ENCODE measurements at regions not wholly inside any gene's neighbourhood (a gene's known extent, or its start where the extent isn't known, plus 50 kb on each side); places are given as distances from the start of the nearest gene placed in this dataset.
A peak's percentile ranks its signal among the peaks of the same experiment; 100 is the strongest.

DNA sequence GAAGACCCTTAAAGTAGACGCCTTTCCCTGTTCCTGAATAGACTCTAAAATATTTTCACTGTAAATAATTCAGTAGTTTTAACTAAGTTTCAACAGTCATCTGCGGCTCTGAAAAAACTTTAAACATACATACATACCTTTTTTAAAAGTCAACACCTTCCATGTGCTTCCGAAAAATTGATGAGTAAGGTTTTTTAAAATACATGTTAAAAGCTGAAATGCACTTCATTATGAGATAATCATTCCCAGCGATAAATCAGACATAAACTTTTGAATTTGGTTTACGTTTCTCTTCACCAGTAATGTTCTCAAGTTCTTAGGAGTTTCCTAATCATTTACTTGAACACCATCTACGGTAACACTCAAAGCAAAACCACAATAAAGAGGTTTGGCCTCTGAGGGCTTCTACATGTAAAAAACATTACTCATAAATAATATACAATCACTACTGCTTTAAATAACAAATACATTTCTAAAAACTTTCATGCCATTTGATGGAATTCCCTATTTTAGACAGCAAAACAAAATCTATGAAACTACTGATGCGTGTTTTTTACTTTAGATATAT, 403.5 kb downstream of the SHQ1 start:
- TF ChIP-seq Cebpa-rat (IDR thresholded peaks at IDR 0.05) = no peak
- Histone ChIP-seq H3K27ac (no peak overlapping the region), H3K9me3 (replicated peaks in 1 of 11) (peaks cover 0 to 4% (median 0%) of the 10 kb centered on the region in 11 experiments; a peak in 1 of 22 replicates), H3K4me3 (peak overlapping the region in 9 of 10 experiments; percentile 69 to 95 (median 86); a peak in 14 of 20 replicates), H4K20me1 (peaks cover 67 to 71% (median 69%) of the 10 kb centered on the region in 11 experiments), H3K4me2 (peak overlapping the region; percentile 65 to 94 (median 82); a peak in 21 of 22 replicates), H3K27me3 (no peaks in the 10 kb centered on the region), H3K4me1 (peaks cover 42 to 65% (median 57%) of the 10 kb centered on the region in 10 experiments), H3K9ac (peak overlapping the region in 4 of 11 experiments; percentile 40 to 91 (median 66); a peak in 6 of 22 replicates), H3K36me3 (peaks cover 8 to 39% (median 23%) of the 10 kb centered on the region in 11 experiments; a peak in 19 of 22 replicates)

DNA sequence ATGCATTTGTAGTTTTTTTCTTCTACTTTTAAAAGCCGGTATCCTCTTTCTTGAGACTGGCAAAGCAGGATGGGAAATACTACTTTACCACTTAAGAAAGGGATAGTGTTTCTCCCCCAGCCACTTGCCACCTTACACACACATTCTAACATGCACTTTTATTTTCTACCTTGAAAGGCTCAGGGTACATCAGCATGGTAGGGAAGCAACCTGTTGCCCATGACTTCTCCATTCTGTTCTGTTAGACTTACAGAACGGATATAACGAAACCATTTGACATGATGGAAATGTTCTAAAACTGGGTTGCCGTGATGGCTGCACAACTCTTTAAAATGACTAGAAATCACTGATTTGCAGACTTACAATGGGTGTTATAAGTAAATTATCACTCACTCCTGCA, 405.5 kb downstream of the SHQ1 start:
- no peak overlapping the region for H3K9ac ChIP-seq
- peak overlapping the region; percentile 7 to 94 (median 72); a peak in 18 of 22 replicates for H3K4me2 ChIP-seq
- H3K4me1 ChIP-seq = peaks cover 57 to 82% (median 73%) of the 10 kb centered on the region in 10 experiments
- peaks cover 28 to 59% (median 43%) of the 10 kb centered on the region in 11 experiments; a peak in 21 of 22 replicates for H3K36me3 ChIP-seq
- H3K27me3 ChIP-seq = no peaks in the 10 kb centered on the region
- no peak overlapping the region for H3K4me3 ChIP-seq
- no peak for TF ChIP-seq Cebpa-rat (IDR thresholded peaks at IDR 0.05)
- H4K20me1 ChIP-seq = peaks cover 87 to 91% (median 89%) of the 10 kb centered on the region in 11 experiments
- H3K9me3 ChIP-seq (replicated peaks in 1 of 11) = peaks cover 0 to 4% (median 0%) of the 10 kb centered on the region in 11 experiments; a peak in 1 of 22 replicates
- no peak overlapping the region for H3K27ac ChIP-seq

DNA sequence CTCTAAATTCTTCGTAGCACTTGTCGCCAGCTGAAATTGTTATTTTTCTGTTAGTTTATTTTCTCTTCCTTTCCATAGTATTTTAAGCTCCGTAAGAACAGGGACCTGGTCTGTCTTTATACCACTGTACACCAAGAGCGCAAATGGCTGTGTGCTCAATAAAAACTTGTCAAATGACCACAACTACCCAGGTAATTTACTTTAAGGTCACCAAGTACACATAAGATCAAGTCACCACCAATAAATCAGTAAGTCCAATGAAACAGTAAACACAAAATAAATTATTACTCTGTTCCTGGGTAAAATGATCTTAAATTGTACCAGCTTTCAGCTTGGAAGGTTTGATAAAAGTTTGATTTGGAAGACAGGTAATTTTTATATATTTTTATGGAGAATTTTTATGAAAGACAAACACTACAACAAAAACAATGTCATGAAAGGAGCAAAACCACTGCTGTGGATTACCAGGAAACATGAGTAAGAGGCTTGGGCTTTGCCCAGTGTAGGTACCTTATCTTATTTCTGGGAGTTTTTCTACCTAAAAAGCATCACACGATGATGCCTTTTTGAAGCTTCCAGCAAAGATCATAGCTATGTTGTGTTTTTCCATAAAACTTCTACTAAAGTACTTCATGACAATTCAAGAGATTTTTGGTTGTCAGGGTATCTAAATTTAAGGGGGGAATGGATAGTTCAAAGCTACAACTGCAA, 406.8 kb downstream of the SHQ1 start:
- H3K4me2 ChIP-seq = peak overlapping the region in 9 of 11 experiments; percentile 4 to 94 (median 19); a peak in 9 of 22 replicates
- H3K27ac ChIP-seq = no peak overlapping the region
- TF ChIP-seq Cebpa-rat (IDR thresholded peaks at IDR 0.05) = no peak
- 0 out of 22 replicates have a peak overlapping the region, but pooled peaks of 1 of the 11 experiments have one; percentile 22 for H3K9ac ChIP-seq
- peaks cover 30 to 70% (median 50%) of the 10 kb centered on the region in 11 experiments; a peak in 21 of 22 replicates for H3K36me3 ChIP-seq
- H3K27me3 ChIP-seq = no peaks in the 10 kb centered on the region
- no peaks in the 10 kb centered on the region for H3K9me3 ChIP-seq (replicated peaks in 1 of 11)
- H3K4me3 ChIP-seq = no peak overlapping the region
- H3K4me1 ChIP-seq = peaks cover 52 to 80% (median 67%) of the 10 kb centered on the region in 10 experiments
- H4K20me1 ChIP-seq = peaks cover 90 to 100% (median 100%) of the 10 kb centered on the region in 11 experiments

DNA sequence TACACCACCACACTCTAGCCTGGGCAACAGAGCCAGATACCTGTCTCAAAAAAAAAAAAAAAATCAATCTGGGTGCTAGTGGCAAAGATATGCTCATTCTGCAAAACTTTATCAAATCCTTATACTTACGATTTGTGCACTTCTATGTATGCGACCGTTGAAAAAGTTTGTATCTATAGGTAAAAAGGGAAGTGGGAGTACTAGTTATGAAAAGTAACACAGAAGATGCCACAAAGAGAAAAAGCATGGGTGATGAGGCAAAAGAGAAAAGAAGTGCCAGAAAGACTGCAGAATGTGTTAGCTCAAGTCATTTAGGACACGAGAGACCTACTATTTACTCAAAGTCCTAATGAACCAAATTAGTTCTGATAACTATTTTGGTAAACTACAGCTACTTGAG, 407.8 kb downstream of the SHQ1 start:
- Histone ChIP-seq H3K4me2 (peak overlapping the region; percentile 2 to 63 (median 31); a peak in 10 of 22 replicates), H3K9me3 (replicated peaks in 1 of 11) (no peaks in the 10 kb centered on the region), H3K27ac (no peak overlapping the region), H3K4me3 (no peak overlapping the region), H3K4me1 (peaks cover 48 to 80% (median 67%) of the 10 kb centered on the region in 10 experiments), H3K27me3 (no peaks in the 10 kb centered on the region), H4K20me1 (peaks cover 90 to 100% (median 100%) of the 10 kb centered on the region in 11 experiments), H3K36me3 (peaks cover 38 to 79% (median 60%) of the 10 kb centered on the region in 11 experiments; a peak in 21 of 22 replicates), H3K9ac (no peak overlapping the region)
- no peak for TF ChIP-seq Cebpa-rat (IDR thresholded peaks at IDR 0.05)

DNA sequence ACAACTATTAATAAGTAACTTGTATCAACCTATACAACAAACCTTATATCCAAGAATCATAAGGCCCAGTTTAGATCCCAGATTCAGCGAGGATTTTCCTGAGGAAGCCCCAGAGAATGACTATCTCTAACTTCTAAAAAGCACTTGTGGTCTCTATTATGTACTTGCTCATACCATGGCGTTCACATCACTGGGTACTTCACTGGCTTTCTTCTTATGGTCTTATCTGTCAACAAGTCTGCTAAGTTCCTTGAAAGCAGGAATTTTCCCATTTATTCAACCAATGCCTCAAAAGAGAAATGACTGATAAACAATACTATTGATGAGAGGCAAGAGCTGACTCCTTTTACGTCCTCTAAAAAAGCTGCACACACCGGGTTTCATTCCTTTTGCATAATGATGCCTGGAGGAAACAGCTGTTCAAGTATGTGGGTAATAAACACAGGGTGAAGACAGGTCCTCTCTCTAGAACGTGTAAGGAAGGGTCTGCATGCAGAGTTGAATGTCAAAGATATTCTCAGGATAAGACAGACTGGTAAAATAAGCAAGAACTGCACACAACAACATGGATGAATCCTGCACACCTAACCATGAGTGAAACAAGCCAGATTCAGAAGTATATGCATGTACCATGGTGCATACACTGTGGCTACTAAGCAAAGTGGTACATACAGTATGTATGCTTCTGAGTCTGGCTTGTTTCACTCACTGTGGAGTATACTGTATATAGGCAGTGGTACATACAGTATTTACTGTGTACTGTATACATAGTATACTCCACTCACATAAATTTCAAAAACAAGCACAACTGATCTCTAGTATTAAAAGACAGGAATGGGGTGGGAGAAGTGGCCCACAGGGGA, 408.7 kb downstream of the SHQ1 start:
- Histone ChIP-seq H3K4me1 (peaks cover 38 to 70% (median 60%) of the 10 kb centered on the region in 10 experiments), H4K20me1 (peaks cover 89 to 100% (median 99%) of the 10 kb centered on the region in 11 experiments), H3K4me3 (no peak overlapping the region), H3K27ac (no peak overlapping the region), H3K9ac (no peak overlapping the region), H3K9me3 (replicated peaks in 1 of 11) (no peaks in the 10 kb centered on the region), H3K27me3 (no peaks in the 10 kb centered on the region), H3K36me3 (peaks cover 42 to 87% (median 67%) of the 10 kb centered on the region in 11 experiments; a peak in 21 of 22 replicates), H3K4me2 (peak overlapping the region in 10 of 11 experiments; percentile 6 to 63 (median 32); a peak in 15 of 22 replicates)
- no peak for TF ChIP-seq Cebpa-rat (IDR thresholded peaks at IDR 0.05)

DNA sequence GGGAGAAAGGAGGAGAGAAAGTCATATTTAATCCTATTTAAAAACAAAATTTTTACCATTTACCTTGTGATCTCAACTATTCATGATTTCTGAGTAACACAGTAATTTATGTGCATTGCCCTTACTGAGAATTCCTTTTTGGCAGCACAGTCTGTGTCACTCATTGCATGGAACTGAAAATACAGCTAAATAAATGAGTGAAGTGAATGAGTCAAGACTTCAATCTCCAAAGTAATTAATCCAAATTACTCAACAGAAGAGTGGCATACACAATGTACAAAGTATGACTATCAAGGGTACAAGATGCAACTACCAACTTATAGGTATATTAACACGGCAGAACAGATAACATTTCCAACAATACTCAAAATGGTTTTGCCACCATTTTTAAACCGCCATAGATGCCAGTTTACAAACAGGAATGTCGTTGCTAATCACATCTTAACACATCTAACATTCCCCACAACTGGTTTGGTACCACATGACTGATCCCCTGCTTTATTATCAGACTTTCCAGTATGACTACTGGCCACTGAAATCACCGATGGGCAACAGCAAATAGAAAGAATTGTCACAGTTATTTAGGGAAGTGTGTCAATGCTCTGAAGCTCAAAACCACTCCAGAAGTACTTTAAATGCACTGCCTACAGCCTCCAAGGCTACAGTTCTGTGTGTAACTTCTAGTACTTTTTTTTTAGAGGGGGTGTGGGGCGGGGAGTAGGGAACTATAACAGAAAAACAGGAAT, 410.4 kb downstream of the SHQ1 start:
- peaks cover 86 to 100% (median 99%) of the 10 kb centered on the region in 11 experiments for H4K20me1 ChIP-seq
- H3K36me3 ChIP-seq = peaks cover 33 to 73% (median 55%) of the 10 kb centered on the region in 11 experiments; a peak in 21 of 22 replicates
- no peaks in the 10 kb centered on the region for H3K9me3 ChIP-seq (replicated peaks in 1 of 11)
- no peak for TF ChIP-seq Cebpa-rat (IDR thresholded peaks at IDR 0.05)
- H3K27me3 ChIP-seq = no peaks in the 10 kb centered on the region
- H3K4me3 ChIP-seq = no peak overlapping the region
- 0 out of 22 replicates have a peak overlapping the region, but pooled peaks of 1 of the 11 experiments have one; percentile 8 for H3K9ac ChIP-seq
- H3K4me2 ChIP-seq = peak overlapping the region in 3 of 11 experiments; percentile 0 to 63 (median 40); a peak in 4 of 22 replicates
- H3K4me1 ChIP-seq = peaks cover 28 to 53% (median 44%) of the 10 kb centered on the region in 10 experiments
- no peak overlapping the region for H3K27ac ChIP-seq

DNA sequence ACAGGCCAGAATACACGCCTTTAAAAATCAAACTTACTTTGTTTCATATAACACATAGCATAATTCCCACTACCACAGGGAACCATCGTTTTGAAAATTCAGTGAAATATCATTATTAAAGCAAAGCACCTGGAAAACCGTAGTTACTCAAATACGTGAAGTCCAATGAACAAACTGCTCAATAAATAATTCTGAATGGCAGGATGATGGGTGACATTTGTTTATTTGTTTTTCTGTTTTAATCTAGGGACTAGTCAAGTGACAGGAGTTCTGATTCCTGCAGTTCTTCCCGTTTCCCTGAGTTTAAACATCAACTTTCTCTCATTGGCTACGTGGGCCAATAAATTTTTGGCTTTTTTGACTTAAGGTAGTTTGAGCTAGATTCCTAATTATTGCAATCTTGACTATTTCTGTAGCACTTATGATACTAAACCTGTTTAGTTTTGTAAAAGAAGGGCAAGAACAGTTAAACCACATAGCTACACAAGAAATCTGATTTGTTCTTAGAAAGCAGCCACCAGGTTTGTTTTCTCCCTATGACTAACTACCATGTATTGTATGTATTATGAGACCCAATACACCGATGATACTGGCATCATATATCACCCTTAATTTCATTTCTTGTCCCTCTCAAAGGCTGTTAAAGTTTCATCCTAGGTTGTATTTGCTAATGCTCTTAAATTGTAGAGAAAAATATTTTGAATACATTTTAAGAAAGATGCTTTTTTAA, 411.2 kb downstream of the SHQ1 start:
- Histone ChIP-seq H3K9ac (no peak overlapping the region), H3K27me3 (no peaks in the 10 kb centered on the region), H4K20me1 (peaks cover 86 to 100% (median 99%) of the 10 kb centered on the region in 11 experiments), H3K4me3 (no peak overlapping the region), H3K36me3 (peaks cover 30 to 72% (median 51%) of the 10 kb centered on the region in 11 experiments; a peak in 21 of 22 replicates), H3K4me2 (no peak overlapping the region), H3K9me3 (replicated peaks in 1 of 11) (no peaks in the 10 kb centered on the region), H3K27ac (no peak overlapping the region), H3K4me1 (peaks cover 26 to 51% (median 38%) of the 10 kb centered on the region in 10 experiments)
- TF ChIP-seq Cebpa-rat (IDR thresholded peaks at IDR 0.05) = no peak

Data from BLaER1 treated with 17β-estradiol and CSF1 and Interleukin-3, amounts not matched to agents 10 nM and 100 nM (cell line).